ENCODE measurements at regions not wholly inside any gene's neighbourhood (a gene's known extent, or its start where the extent isn't known, plus 50 kb on each side); places are given as distances from the start of the nearest gene placed in this dataset.

DNA sequence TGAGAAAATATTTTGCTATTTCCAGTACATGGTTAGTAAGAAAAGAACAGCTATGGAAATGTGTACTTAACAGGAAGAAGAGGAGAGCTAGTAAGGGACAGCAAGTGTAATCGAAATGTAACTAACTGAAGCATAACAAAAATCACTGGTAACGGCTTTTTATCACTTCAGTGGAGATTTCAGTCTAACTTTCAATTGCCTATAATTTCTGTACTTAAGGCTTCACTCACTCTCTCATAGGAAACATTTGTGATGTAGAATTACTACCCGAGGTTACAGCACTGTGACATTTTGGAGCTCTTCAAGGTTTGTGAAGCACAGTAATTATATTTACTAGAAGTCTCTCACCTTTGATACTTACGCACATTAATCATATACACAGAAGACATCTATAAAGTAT, 1119.1 kb downstream of the AMY1C start:
- no peak for DNase-seq

DNA sequence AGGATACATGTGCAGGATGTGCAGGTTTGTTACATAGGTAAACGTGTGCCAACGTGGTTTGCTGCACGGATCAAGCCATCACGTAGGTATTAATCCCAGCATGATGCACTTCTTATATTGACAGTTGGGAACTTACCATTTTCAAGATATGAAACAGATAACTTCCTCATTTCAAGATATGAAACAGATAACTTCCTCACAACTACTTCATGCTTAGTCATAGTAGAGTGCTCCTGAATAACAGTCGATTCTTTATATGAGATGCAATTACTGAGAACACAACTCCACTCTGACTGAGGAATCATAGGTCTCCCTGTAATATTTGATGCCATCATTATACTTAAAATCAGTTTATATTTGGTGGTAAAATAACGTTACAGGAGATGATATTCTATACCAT, 1124.3 kb downstream of the AMY1C start:
- DNase-seq, result no peak

GRCh38 chr1:104878203-104878909, 1128.7 kb downstream of the AMY1C start:
- no peak for DNase-seq

- DNase-seq, result no peak
Measured at GRCh38 chr1:104884939-104885338, 1135.2 kb downstream of the AMY1C start.

DNA sequence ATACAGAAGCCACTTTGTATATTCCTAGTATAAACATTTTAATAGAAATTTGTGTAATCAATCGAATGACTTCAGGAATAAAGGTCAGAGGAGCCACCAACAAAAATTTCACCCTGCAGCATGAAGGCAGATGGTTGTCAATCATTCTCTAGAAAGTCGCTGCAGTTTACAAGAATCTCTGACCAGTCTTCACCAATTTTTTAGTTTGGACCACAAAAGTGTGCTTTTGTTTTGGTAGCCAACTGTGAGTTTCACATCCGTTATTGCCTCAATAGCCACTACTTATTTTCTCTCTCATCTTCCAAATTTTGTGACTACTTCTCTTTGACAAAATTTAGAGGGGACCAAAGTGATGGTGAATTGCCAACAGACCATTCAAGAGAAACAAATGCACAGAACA, 1155.6 kb downstream of the AMY1C start:
- no peak for DNase-seq

- no peak for DNase-seq
Measured at GRCh38 chr1:104906141-104906540, 1156.4 kb downstream of the AMY1C start.

DNA sequence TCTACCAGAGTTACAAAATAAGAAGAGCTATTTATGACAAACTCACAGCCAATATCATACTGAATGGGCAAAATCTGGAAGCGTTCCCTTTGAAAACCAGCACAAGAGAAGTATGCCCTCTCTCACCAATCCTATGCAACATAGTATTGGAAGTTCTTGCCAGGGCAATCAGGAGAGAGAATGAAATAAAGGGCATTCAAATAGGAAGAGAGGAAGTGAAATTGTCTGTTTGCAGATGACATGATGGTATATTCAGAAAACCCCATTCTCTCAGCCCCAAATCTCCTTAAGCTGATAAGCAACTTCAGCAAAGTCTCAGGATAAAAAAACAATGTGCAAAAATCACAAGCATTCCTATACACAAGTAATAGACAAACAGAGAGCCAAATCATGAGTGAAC, 1169.5 kb downstream of the AMY1C start:
- no peak for DNase-seq

GRCh38 chr1:104921525-104921924, 1171.8 kb downstream of the AMY1C start:
- no peak for DNase-seq

DNA sequence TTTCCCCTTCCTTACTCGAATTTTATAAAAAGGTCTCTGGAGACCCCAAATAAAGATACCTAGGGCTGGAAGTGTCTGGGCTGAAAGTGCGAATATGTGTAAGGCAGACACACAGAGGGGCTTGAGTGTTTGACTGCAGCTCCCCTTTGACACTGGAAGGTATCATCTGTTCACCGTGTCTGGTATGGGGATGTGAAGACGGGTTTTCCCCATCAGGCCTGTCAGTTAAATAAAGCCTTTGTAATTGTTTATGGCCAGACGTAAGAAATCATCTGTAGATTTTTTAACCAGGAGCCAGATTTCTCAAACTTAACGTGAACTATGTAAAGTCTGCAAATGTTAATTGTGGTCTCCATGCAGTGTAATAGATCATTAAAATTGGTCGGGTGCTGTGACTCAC, 1173.4 kb downstream of the AMY1C start:
- no peak for DNase-seq

GRCh38 chr1:104929280-104929679, 1179.6 kb downstream of the AMY1C start:
- no peak for DNase-seq

- DNase-seq, result no peak
Measured at GRCh38 chr1:104932030-104932915, 1182.6 kb downstream of the AMY1C start.

DNA sequence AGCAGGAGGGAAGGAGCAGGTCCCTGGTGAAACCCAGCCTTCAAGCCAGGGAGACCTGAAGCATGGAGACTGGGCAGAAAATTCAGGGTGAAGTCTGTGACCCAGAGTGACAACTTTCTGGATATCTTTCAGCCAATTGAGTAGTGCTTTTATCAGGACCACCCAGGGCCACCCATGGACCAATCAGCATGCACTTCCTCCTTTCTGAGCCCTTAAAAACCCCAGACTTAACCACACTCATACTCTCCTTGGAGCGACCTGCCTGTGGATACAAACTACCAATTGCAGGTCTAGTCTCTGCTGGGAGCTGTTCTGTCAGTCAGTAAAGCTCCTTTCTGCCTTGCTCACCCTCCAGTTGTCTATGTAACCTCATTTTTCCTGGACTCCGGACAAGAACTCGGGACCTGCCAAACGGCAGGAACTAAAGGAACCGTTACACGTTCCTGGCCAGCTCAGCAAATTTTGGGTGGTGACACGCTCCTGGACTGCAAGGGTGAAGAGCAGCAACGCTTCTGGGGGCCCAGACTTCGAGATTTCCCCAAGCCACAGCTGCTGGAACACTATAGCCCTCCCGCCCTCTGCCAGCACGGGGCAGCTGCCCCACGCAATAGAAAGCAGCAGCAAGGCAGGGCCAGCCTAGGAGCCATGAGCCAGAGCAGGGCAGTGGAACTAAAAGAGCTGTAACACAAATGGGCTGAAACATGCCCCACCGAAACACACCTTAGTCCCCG, 1183.4 kb downstream of the AMY1C start:
- no peak for DNase-seq

DNA sequence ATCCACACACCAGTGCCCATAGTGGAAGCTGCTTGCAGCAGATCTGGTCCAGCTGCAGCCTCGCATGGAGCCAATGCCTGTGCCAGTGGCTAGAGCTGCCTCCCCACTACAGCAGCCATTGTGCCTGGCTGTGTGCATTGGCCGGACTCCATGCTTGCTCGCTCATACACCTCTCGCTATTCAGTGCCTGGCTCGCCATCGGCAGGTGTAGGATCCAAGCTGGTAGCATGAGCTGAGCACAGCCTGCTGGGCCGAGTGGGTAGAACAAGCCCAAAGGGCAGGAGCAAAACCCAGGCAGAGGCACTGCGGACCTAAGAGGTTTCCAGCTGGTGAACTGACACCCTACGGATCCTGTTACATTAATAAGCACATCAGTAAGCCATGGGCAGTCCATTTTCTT, 1184.1 kb downstream of the AMY1C start:
- DNase-seq, result no peak

- no peak for DNase-seq
Measured at GRCh38 chr1:104945406-104945805, 1195.7 kb downstream of the AMY1C start.

- DNase-seq, result no peak
Measured at GRCh38 chr1:104946558-104947210, 1197.0 kb downstream of the AMY1C start.

DNA sequence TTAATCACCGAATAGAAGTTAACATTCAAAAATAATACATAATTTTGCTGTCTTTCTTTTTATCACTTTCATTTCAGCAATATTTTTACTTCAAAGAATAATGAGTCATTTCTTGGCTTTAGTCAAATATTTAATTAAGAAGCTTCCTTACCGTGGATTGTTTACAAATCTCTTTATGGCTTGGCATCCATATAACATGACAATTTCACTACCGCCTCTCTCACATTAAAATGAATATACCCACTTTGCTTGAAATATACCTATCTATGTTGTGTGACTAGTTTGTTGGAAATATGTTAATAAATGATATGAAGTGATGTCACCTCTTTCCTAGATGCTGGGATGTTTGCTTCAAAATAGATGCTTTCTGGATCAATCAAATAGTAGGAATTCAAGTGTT, 1203.9 kb downstream of the AMY1C start:
- no peak for DNase-seq

DNA sequence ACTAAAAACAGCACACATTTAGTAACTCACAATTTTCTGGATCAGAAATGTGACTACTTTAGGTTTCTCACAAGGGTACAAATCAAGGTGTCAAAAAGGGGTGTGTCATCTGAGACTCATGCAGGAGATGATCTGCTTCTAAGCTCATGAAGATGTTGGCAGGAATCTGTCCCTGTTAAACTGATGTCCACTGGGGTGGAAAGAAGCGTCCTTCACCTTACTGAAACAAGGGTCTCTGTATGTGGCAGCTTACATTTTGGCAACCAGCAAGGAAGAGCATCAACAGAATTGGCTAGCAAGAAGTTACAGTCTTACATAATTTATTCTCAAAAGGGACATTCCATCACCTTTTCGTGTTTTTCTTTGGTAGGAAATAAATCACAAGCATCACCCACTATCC, 1223.8 kb downstream of the AMY1C start:
- no peak for DNase-seq

GRCh38 chr1:104979651-104980050, 1230.0 kb downstream of the AMY1C start:
- no peak for DNase-seq

DNA sequence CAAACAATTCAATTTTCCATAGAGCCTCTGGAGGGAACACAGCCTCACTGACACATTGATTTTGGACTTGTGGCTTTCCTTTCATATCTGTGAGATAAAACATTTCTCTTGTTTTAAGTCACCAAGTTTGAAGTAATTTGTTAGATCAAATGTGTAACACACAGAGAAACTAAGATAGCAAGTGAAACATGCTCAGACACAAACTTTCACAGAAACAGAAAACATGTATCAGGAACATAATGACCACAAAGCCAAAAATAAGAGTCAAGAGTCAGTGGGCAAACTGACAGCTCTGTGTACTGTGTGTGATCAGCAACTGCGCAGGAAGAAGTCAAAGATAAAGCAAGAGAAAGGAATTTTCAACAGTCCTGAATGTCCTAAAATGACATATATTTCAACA, 1237.5 kb downstream of the AMY1C start:
- DNase-seq, result no peak

- DNase-seq, result no peak
Measured at GRCh38 chr1:104989012-104989411, 1239.3 kb downstream of the AMY1C start.

DNA sequence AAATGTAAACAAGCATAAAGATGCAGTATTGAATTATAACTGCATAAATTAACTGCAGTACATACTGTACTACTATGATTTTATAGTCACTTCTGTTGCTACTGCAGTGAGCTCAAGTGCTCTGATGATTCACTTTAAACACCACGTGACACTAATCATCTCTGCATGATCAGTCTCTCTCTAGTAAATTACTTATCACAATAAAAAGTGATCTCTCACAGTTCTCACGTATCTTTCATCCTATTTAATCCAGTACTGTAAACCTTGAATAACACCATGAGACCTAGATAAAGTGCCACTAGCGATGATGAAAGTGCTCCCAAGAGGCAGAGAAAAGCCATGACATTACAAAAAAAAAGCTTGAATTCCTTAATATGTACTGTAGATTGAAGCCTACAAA, 1242.0 kb downstream of the AMY1C start:
- DNase-seq, result no peak

DNA sequence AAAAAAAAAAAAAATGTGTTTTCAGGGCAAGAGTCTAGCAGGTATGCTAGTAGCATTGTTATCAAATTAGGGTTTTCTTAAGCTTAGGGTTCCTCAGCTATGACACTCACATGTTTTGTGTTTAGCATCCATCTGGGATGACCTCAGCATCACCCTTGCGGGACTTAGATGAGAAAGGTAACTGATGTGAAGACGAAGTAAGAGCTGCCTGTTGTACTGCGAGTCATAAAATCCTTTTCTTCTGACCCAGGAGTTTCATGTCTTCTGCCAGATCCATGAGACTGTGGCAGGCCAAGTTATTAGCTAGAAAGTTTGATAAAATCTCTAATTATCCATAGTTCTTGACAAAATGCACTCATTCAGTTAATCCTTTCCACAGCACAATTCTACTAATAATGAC, 1251.1 kb downstream of the AMY1C start:
- no peak for DNase-seq

DNA sequence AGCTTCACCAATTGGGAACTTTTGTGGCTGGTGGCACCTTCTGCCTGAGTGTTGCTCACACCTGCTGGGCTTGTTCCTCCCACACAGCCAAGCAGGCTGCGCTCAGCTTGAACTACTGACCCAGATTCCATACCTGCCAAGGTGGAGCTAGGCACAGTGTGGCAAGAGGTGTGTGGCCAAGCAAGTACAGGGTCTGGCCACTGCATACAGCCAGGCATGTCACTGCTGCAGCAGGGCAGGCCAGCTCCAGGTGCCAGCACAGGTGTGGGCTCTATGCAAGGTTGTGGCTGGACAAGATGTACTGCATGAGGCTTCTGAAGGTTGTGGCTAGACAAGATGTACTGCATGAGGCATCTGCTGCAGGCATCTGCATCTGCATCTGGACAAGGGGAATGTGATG, 1254.8 kb downstream of the AMY1C start:
- no peak for DNase-seq

Measured in DMS 273 treated with DMSO at 0.1 percent for 48 hours (cell line).